OCI-LY7 (cell line): ENCODE measurements at regions not wholly inside any gene's neighbourhood (a gene's known extent, or its start where the extent isn't known, plus 50 kb on each side); places are given as distances from the start of the nearest gene placed in this dataset.

ENCODE experiments used
- CTCF ChIP-seq: fragments of 200-600 bp; sonication (generic); conservative IDR thresholded peaks from 2 replicates; pipeline ENCODE4 v1.5.1; 2014; ENCODE audit warnings: mild to moderate bottlenecking, antibody characterized with exemption, low read length, moderate library complexity, mixed read lengths
- EZH2phosphoT487 ChIP-seq: fragments of 200-600 bp; sonication (generic); IDR thresholded peaks from 2 replicates; pipeline ENCODE4 v1.6.1; 2018; ENCODE audit warnings: low read depth, borderline replicate concordance, mild to moderate bottlenecking, mixed run types, antibody characterized with exemption, low read length, moderate library complexity, mixed read lengths

- TF ChIP-seq CTCF (no peak), EZH2phosphoT487 (no peak)
Observed at GRCh38 chr18:10230072-10230471, 224.4 kb upstream of the APCDD1 start.
